ENCODE measurements at regions not wholly inside any gene's neighbourhood (a gene's known extent, or its start where the extent isn't known, plus 50 kb on each side); places are given as distances from the start of the nearest gene placed in this dataset.
"Not testable (repeated sequence)": the region's sequence is repeated elsewhere in the genome, so short reads cannot be mapped to it uniquely, and the experiment has no call there.

DNA sequence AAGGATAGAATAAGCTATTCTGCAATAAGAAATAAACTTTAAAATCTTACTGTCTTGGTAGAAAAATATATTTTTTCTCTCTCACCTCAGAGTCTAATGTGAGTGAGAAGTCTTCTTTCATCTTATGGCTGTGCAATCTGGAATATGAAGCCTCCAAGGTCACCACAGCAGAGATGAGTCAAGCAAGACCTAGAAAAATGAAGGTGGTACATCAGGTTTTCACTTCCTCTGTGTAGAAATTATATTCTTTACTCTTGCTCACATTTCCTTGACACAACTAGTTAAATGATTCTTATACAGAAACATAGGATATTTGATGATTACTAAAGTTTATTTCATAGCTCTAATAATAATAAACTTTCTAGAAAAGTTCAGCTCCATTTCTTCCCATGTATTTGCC is 211.4 kb downstream of the CXXC4 start:
- H3K36me3 Mint-ChIP-seq (ENCODE audit: low read depth): no peaks in the 10 kb centered on the region
- H3K4me1 Mint-ChIP-seq (ENCODE audit: low read depth): no peaks in the 10 kb centered on the region
- H3K27me3 Mint-ChIP-seq (ENCODE audit: insufficient read depth): no peaks in the 10 kb centered on the region
- no peak overlapping the region for H3K27ac Mint-ChIP-seq
- no peak overlapping the region for H3K4me3 Mint-ChIP-seq
- H3K9me3 Mint-ChIP-seq: no peaks in the 10 kb centered on the region
- intact Hi-C loops (cut with micrococcal nuclease): no loop called here
- no peak for DNase-seq (ENCODE audit: low spot score)

DNA sequence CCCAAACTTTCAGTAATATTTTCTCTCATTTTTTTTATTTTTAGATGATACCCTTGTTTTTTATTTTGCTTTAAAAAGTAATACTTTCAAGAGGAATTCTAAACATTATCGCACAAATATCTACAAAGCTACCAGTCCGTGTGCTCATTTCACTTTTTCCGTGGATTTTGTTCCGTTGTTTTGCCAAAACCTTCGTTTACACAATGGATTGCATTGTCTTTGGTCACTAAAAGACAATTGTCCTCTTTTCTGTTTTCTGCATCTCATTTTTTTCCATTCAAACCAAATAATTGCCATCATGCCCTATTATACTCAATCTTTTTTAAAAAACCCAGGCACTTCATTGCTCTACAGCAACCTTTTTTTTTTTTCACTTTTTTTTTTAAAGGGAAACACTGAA is 214.9 kb downstream of the CXXC4 start:
- no peaks in the 10 kb centered on the region for H3K36me3 Mint-ChIP-seq (ENCODE audit: low read depth)
- no peak overlapping the region for H3K4me3 Mint-ChIP-seq
- intact Hi-C loops (cut with micrococcal nuclease): no loop called here
- no peak for DNase-seq (ENCODE audit: low spot score)
- no peaks in the 10 kb centered on the region for H3K9me3 Mint-ChIP-seq
- no peak overlapping the region for H3K27ac Mint-ChIP-seq
- H3K4me1 Mint-ChIP-seq (ENCODE audit: low read depth): no peaks in the 10 kb centered on the region
- no peaks in the 10 kb centered on the region for H3K27me3 Mint-ChIP-seq (ENCODE audit: insufficient read depth)

DNA sequence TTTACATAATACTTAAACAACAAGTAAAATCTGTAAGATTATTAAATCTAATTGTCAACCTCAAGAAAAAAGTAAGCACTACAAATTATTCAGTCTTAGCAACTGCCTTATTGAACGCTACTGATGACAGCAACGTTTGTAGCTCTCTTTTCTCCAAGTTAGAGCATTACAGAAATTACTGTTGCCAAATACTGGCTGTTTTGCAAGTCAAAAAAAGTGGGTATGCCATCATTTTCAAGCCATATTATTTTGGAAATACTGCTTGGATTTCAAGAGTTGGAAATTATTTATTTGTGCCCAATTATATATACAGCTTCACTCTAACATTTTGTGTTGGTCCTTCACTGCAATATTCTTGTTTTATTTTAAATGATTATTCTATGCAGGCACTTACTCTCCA is 221.7 kb downstream of the CXXC4 start:
- DNase-seq (ENCODE audit: low spot score): no peak
- Mint-ChIP-seq H3K4me3 (no peak overlapping the region), H3K27ac (no peak overlapping the region), H3K4me1 (ENCODE audit: low read depth) (no peaks in the 10 kb centered on the region), H3K36me3 (ENCODE audit: low read depth) (no peaks in the 10 kb centered on the region), H3K27me3 (ENCODE audit: insufficient read depth) (no peaks in the 10 kb centered on the region), H3K9me3 (no peaks in the 10 kb centered on the region)
- intact Hi-C loops (cut with micrococcal nuclease): no loop called here

DNA sequence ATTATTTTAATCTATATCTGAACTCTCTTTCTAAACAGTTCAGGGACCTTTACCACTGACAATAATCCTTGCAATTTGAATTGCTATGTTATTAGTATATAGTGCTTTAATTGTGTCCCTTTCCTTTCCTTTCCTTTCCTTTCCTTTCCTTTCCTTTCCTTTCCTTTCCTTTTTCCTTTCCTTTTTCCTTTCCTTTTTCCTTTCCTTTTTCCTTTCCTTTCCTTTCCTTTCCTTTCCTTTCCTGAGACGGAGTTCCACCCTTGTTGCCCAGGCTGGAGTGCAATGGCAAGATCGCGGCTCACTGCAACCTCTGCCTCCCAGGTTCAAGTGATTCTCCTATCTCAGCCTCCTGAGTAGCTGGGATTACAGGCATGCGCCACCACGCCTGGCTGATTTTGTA is 225.1 kb downstream of the CXXC4 start:
- H3K4me1 Mint-ChIP-seq (ENCODE audit: low read depth); H3K27me3 Mint-ChIP-seq (ENCODE audit: insufficient read depth); H3K9me3 Mint-ChIP-seq; H3K4me3 Mint-ChIP-seq; H3K36me3 Mint-ChIP-seq (ENCODE audit: low read depth); DNase-seq (ENCODE audit: low spot score); H3K27ac Mint-ChIP-seq; intact Hi-C loops (cut with micrococcal nuclease): not testable (repeated sequence)

DNA sequence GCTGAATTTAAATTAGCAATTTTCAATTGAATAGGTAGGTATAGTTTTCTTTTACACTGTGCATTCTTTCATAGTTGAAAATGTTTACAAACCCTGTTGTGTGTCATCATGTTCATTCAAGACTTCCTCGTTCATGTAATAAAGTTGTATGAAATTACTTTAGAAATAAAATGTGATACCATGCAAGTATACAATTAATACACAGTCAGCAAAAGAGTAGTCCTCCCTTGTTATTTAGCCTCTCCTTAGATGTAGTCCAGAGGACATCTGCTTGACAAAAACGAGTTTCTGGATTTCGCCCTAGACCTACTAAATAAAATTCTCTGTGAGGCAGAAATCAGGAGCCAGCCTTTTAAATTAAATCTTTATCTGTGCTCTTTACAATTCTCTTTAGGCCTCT is 231.6 kb downstream of the CXXC4 start:
- no peaks in the 10 kb centered on the region for H3K36me3 Mint-ChIP-seq (ENCODE audit: low read depth)
- no peak overlapping the region for H3K4me3 Mint-ChIP-seq
- DNase-seq (ENCODE audit: low spot score): no peak
- no peaks in the 10 kb centered on the region for H3K4me1 Mint-ChIP-seq (ENCODE audit: low read depth)
- intact Hi-C loops (cut with micrococcal nuclease): no loop called here
- H3K9me3 Mint-ChIP-seq: no peaks in the 10 kb centered on the region
- H3K27ac Mint-ChIP-seq: no peak overlapping the region
- no peaks in the 10 kb centered on the region for H3K27me3 Mint-ChIP-seq (ENCODE audit: insufficient read depth)

DNA sequence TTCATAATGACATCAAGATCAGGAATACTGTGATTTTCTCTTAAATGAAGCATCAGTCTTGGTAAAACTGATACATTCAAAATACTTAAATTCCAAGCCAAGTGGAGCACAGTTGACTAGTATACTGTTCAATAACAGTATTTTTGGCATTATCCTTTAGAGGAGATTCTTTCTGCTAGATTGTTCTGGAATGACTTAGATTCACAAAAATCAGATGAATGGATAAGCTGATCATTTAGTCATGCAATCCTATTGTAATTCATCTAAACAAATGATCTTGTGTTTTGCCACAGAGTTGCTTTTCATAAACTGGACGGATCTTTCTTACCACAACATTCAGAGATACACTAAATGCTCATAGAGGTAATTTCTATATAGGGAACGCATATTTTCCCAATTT is 232.0 kb downstream of the CXXC4 start:
- no peak overlapping the region for H3K4me3 Mint-ChIP-seq
- DNase-seq (ENCODE audit: low spot score): no peak
- H3K9me3 Mint-ChIP-seq: no peaks in the 10 kb centered on the region
- no peaks in the 10 kb centered on the region for H3K4me1 Mint-ChIP-seq (ENCODE audit: low read depth)
- H3K27me3 Mint-ChIP-seq (ENCODE audit: insufficient read depth): no peaks in the 10 kb centered on the region
- no peak overlapping the region for H3K27ac Mint-ChIP-seq
- intact Hi-C loops (cut with micrococcal nuclease): no loop called here
- H3K36me3 Mint-ChIP-seq (ENCODE audit: low read depth): no peaks in the 10 kb centered on the region

DNA sequence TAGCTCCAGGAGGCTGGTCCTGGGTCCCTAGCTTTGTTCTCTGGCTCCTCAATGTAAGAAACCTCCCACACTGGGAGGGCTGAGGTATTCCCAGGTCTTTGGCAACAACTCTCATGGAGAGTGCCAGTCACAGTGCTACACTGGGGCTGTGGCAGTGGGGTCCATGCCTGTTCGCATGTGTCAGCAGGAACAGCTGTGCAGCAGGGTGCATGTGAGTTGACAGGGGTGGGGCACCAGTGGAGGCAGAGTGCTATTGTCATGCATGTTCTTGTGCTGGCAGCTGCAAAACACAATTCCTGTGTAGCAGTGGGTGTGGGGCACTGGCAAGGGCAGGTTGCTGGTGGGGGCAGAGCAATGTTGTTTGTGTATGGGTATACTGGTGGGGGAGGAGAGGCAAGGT is 246.0 kb downstream of the CXXC4 start:
- no peak for DNase-seq (ENCODE audit: low spot score)
- Mint-ChIP-seq H3K9me3 (peaks cover 12% of the 10 kb centered on the region), H3K4me3 (no peak overlapping the region), H3K27me3 (ENCODE audit: insufficient read depth) (no peaks in the 10 kb centered on the region), H3K4me1 (ENCODE audit: low read depth) (no peaks in the 10 kb centered on the region), H3K36me3 (ENCODE audit: low read depth) (no peaks in the 10 kb centered on the region), H3K27ac (no peak overlapping the region)
- intact Hi-C loops (cut with micrococcal nuclease): no loop called here

DNA sequence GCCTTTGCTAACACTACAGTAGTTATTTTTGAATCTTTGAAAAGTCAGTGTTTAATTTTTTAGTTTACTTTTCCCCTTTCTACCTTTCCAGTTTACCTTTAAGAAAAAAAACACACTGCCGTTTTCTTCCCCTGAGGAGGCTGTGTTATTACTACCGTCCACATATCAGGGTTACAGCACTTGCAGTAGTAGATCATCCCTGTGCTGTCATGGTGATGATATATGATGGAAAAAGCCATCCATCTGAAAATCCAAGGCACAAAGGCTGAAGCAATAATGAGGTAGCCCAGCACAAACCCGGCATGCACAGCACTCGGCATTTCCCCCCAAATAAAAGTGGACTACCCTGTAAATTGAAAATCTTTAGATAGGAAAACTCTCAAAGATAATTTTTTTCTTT is 258.7 kb downstream of the CXXC4 start:
- Mint-ChIP-seq H3K36me3 (ENCODE audit: low read depth) (no peaks in the 10 kb centered on the region), H3K4me1 (ENCODE audit: low read depth) (no peaks in the 10 kb centered on the region), H3K27me3 (ENCODE audit: insufficient read depth) (no peaks in the 10 kb centered on the region), H3K27ac (no peak overlapping the region), H3K4me3 (no peak overlapping the region), H3K9me3 (no peaks in the 10 kb centered on the region)
- no peak for DNase-seq (ENCODE audit: low spot score)
- intact Hi-C loops (cut with micrococcal nuclease): no loop called here

DNA sequence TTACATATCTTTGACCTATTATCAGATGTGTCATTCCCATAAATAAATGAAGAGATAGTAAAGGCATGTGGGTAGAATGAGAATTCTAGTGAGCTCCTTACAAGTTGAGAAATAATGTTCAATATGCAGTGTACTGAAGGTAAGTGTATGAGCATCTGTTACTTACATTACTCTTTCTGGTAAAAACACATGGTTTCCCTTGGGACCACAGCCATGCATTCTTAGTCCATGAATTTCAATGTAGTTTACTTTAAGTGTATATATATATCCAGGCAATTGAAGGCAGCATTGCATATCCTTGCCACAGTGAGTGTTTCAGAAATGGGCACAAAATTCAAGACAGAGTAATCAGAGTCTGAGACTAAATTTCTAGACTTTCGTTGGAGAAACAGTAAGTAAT is 277.2 kb downstream of the CXXC4 start:
- H3K27ac Mint-ChIP-seq: no peak overlapping the region

DNA sequence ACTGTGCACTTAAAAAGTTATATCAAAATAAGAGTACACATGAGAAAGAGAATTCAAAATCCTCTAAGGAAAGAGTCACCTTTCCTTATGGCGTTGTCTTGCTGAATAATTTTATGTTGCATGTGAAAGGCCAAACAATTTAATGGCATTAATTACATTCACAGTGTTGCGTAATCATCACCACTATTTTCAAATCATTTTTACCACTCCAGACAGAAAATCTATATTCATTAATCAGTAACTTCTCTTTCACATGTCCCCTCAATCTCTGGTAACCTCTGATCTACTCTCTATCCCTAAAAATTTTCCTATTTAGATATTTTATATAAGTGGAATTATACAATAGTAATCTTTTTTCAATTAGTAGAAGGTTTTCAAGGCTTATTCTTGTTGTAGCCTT is 283.0 kb downstream of the CXXC4 start:
- Mint-ChIP-seq H3K27me3 (ENCODE audit: insufficient read depth) (no peaks in the 10 kb centered on the region), H3K36me3 (ENCODE audit: low read depth) (no peaks in the 10 kb centered on the region), H3K9me3 (peaks cover 8% of the 10 kb centered on the region), H3K4me3 (no peak overlapping the region), H3K27ac (no peak overlapping the region), H3K4me1 (ENCODE audit: low read depth) (no peaks in the 10 kb centered on the region)
- intact Hi-C loops (cut with micrococcal nuclease): no loop called here
- DNase-seq (ENCODE audit: low spot score): no peak

More for the DNA sequence above, 277.2 kb downstream of the CXXC4 start:
- Mint-ChIP-seq H3K27me3 (ENCODE audit: insufficient read depth) (no peaks in the 10 kb centered on the region), H3K36me3 (ENCODE audit: low read depth) (no peaks in the 10 kb centered on the region), H3K9me3 (peaks cover 8% of the 10 kb centered on the region), H3K4me3 (no peak overlapping the region), H3K4me1 (ENCODE audit: low read depth) (no peaks in the 10 kb centered on the region)
- intact Hi-C loops (cut with micrococcal nuclease): no loop called here
- DNase-seq (ENCODE audit: low spot score): no peak

DNA sequence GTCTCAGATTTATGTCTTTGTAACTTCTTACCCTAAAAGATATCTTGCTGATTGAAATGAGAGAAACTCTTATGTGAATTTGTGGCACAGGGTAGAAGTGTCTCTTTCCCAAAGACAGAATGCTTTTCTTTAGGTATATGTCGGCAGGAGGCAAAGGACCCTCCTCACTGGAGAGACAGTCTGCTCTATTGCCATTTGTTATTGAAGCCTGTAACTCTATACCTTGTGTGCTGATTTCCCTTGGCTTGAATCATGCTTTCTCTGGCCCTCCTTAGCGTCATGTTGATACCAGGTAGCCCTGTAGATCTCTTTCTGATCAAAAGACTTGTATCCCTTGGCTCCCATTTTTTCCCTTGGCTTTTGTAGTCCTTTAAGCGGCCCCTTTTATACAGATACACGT is 284.3 kb downstream of the CXXC4 start:
- no peak for DNase-seq (ENCODE audit: low spot score)
- Mint-ChIP-seq H3K27ac (no peak overlapping the region), H3K4me1 (ENCODE audit: low read depth) (no peaks in the 10 kb centered on the region), H3K9me3 (peaks cover 4% of the 10 kb centered on the region), H3K27me3 (ENCODE audit: insufficient read depth) (no peaks in the 10 kb centered on the region), H3K36me3 (ENCODE audit: low read depth) (no peaks in the 10 kb centered on the region), H3K4me3 (no peak overlapping the region)
- intact Hi-C loops (cut with micrococcal nuclease): no loop called here

DNA sequence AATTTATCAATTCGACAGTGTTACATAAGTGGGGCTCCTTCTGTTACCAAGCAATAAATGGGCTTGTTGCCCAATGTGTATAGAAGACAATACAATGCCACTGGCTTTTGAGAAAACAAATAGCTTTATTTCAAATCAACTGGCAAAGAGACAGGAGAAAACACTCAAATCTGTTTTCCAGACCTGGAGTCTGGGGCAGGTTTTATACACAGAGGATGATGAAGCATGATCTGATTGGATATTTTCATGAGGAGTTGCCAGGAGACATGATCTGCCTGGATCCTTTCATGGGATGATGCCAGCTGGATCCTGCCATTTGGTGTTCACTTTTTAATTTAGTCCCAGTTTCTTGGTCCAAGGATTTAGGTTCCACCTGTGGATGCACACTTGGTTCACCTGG is 287.9 kb downstream of the CXXC4 start:
- Mint-ChIP-seq H3K4me3 (no peak overlapping the region), H3K36me3 (ENCODE audit: low read depth) (no peaks in the 10 kb centered on the region), H3K27me3 (ENCODE audit: insufficient read depth) (no peaks in the 10 kb centered on the region), H3K9me3 (peaks cover 3% of the 10 kb centered on the region), H3K4me1 (ENCODE audit: low read depth) (no peaks in the 10 kb centered on the region), H3K27ac (no peak overlapping the region)
- DNase-seq (ENCODE audit: low spot score): no peak
- intact Hi-C loops (cut with micrococcal nuclease): no loop called here

DNA sequence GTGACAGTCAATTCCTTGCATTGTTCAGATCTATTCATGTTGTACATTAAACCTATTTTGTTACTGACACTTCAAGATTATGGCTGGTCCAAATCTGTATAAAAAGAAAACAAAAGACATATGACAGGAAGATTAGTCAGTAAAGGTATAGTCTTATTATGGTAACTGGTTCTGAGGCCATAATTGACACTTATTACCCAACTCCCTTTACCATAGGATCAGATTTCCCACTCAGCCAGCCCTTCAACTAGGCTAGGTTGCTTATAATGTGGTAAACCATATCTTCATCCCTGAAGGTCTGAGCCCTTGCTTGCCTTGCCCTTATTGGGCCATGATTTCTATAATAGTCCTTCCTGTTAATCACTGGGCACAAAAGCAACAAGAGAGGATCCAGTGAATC is 289.6 kb downstream of the CXXC4 start:
- intact Hi-C loops (cut with micrococcal nuclease): no loop called here
- H3K27ac Mint-ChIP-seq: no peak overlapping the region
- H3K4me1 Mint-ChIP-seq (ENCODE audit: low read depth): no peaks in the 10 kb centered on the region
- no peaks in the 10 kb centered on the region for H3K36me3 Mint-ChIP-seq (ENCODE audit: low read depth)
- peaks cover 3% of the 10 kb centered on the region for H3K9me3 Mint-ChIP-seq
- H3K27me3 Mint-ChIP-seq (ENCODE audit: insufficient read depth): no peaks in the 10 kb centered on the region
- no peak overlapping the region for H3K4me3 Mint-ChIP-seq
- DNase-seq (ENCODE audit: low spot score): no peak

DNA sequence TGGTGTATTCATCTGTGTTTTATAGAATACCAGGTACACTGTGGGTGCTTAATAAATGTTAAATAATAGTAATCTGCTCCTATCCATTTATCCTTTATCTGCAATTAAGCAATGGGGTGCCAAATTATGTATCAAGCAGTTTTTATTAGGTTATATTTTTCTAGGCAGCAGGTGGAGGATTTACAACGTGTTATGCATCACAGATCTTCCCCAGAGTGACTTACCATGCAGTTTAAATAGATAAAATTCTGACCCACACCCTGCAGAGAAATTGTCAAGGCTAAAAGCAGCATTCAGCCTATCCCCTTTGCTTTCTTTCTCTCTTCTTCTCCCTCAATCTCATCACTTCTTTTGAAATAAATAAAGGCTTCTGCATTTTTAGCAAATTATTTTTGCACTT is 306.4 kb downstream of the CXXC4 start:
- DNase-seq (ENCODE audit: low spot score): no peak
- Mint-ChIP-seq H3K4me3 (no peak overlapping the region), H3K27me3 (ENCODE audit: insufficient read depth) (no peaks in the 10 kb centered on the region), H3K36me3 (ENCODE audit: low read depth) (no peaks in the 10 kb centered on the region), H3K4me1 (ENCODE audit: low read depth) (no peaks in the 10 kb centered on the region), H3K9me3 (peaks cover 4% of the 10 kb centered on the region), H3K27ac (no peak overlapping the region)
- intact Hi-C loops (cut with micrococcal nuclease): no loop called here

Measured in activated T-helper 1 cell treated with anti-CD3 and anti-CD28 coated beads, Interleukin-12 subunit alpha, Interleukin-12 subunit beta, Interleukin-2, Interleukin-4 antibody, amounts not matched to agents 30 ng/mL and 10 ng/mL and 1 ng/mL, durations not matched to agents 14 hours and 24 hours and 36 hours (primary cell).